ENCODE measurements at regions not wholly inside any gene's neighbourhood (a gene's known extent, or its start where the extent isn't known, plus 50 kb on each side); places are given as distances from the start of the nearest gene placed in this dataset.
"Not testable (repeated sequence)": the region's sequence is repeated elsewhere in the genome, so short reads cannot be mapped to it uniquely, and the experiment has no call there.

DNA sequence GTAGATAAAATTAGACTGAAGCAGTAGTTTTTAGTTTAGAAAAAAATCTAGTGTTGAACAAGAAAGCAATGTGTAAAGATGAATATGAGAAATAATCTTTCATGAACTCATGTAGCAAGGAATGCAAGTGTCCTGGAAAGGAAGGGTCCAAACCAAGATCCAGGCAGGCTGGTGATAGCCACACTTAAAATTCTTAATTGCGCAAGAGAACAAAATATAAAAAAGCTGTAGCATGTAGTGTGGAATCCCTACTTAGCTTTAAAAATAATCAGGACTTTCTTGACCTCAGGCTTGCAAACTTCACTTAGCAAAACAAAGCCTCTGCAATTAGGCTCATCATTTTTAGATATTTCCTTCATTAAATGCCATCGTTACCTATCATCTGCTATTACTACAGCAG lies 2186.1 kb upstream of the RAG2 start:
- TF ChIP-seq, protein P1, sequence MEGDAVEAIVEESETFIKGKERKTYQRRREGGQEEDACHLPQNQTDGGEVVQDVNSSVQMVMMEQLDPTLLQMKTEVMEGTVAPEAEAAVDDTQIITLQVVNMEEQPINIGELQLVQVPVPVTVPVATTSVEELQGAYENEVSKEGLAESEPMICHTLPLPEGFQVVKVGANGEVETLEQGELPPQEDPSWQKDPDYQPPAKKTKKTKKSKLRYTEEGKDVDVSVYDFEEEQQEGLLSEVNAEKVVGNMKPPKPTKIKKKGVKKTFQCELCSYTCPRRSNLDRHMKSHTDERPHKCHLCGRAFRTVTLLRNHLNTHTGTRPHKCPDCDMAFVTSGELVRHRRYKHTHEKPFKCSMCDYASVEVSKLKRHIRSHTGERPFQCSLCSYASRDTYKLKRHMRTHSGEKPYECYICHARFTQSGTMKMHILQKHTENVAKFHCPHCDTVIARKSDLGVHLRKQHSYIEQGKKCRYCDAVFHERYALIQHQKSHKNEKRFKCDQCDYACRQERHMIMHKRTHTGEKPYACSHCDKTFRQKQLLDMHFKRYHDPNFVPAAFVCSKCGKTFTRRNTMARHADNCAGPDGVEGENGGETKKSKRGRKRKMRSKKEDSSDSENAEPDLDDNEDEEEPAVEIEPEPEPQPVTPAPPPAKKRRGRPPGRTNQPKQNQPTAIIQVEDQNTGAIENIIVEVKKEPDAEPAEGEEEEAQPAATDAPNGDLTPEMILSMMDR (IDR thresholded peaks at IDR 0.05): no peak
- Histone ChIP-seq H3K4me3 (no peak overlapping the region), H3K27ac (no peak overlapping the region)
- DNase-seq (ENCODE audit: low spot score): no peak

DNA sequence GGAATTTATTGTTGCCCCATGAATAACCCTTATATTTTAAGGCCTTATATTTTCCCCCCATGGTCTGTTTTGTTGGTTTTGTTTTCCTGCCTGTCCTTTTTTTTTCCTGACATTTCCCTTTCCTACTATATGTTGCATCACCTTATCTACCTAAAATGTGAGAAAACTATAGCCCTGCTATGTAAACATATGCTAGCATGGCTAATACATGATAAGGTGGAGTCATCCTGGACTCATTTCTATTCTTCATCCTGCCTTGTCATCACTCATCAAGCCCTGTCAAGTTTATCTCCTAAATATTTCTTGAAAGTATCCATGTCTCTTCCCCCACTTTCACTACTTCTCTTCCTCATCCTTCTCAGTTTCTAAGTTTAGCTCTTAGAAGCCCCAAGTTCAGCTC lies 2168.8 kb upstream of the RAG2 start:
- Histone ChIP-seq H3K27ac (no peak overlapping the region), H3K4me3 (no peak overlapping the region)
- no peak for DNase-seq (ENCODE audit: low spot score)
- TF ChIP-seq, protein P1 (IDR thresholded peaks at IDR 0.05): no peak

DNA sequence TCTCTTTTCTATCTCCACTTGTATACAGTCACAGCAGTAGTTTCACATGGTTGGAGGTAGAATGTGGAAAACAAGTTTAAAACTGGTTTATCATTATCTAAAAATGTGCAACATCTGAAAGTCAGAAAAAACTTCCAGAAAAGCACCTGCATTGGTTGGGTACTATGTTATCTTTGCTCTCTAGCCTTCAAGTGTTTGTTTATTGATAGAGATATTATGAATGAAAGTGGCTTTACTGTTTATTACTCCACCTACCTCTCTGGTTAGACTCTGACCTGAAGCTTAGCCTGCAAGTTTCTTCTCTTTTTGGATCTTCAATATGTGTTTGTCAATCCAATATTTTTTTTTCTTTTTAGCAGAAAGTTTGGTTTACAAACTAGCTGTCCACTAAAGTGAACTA lies 2161.4 kb upstream of the RAG2 start:
- no peak for DNase-seq (ENCODE audit: low spot score)
- H3K4me3 ChIP-seq: no peak overlapping the region
- TF ChIP-seq, protein P1 (IDR thresholded peaks at IDR 0.05): no peak
- H3K27ac ChIP-seq: no peak overlapping the region

DNA sequence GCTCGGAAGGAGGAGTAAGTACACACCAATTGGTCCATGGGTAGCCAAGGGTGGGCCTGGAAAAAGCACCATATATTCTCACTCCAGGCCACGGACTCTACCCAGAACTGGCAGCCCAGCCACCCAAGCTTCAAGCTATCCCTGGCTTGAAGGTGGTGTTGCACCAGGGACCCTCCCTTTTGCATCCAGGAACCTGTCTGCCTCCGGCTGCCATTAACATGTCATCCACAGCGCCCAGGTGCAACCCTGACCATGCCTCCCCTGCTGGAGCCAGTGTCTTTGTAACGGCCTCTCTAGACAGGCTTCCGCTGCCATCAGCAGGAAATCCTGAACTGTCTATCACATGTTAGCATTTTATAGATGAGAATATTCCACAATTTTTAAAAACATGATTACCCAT lies 2158.5 kb upstream of the RAG2 start:
- Histone ChIP-seq H3K27ac (no peak overlapping the region), H3K4me3 (no peak overlapping the region)
- TF ChIP-seq, protein P1 (IDR thresholded peaks at IDR 0.05): no peak
- no peak for DNase-seq (ENCODE audit: low spot score)

DNA sequence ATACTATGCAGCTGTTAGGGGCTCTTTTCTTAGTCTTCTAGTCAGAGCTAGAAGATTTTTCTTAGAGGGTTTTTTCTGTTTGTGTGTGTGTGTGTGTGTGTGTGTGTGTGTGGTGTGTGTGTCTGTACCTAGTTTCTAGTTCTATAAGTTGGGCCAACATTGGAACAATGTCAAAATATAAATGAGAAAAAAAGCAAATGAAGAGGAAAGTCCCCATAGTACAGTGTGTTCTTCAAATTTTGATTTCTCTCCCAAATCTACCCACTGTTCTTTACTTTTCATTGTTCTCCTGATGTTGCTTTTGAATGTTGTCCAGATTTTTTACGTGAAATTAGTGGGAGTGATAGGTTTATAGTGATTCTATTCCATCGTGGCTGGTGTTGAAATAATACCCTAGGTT lies 2153.4 kb upstream of the RAG2 start:
- no peak for DNase-seq (ENCODE audit: low spot score)
- no peak overlapping the region for H3K4me3 ChIP-seq
- H3K27ac ChIP-seq: no peak overlapping the region
- TF ChIP-seq, protein P1 (IDR thresholded peaks at IDR 0.05): no peak

DNA sequence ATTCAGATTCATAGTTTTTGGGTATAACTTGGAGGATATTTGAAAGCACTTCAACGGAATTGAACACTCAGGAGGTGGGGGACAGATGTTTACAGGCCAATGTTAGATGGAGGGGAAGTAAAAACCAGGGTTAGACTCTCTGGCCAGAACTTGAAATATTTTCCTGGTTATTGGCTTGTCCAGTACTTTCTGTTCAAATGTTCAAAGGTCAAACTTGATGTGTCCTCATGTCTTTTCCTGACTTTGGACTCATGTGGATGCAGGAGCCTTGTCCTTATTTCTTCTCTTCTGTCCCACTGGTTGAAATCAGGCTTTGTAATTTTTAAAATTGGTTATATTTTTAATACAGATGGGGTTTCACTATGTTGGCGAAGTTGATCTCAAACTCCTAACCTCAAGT lies 2148.5 kb upstream of the RAG2 start:
- DNase-seq (ENCODE audit: low spot score); H3K4me3 ChIP-seq; H3K27ac ChIP-seq: not testable (repeated sequence)

DNA sequence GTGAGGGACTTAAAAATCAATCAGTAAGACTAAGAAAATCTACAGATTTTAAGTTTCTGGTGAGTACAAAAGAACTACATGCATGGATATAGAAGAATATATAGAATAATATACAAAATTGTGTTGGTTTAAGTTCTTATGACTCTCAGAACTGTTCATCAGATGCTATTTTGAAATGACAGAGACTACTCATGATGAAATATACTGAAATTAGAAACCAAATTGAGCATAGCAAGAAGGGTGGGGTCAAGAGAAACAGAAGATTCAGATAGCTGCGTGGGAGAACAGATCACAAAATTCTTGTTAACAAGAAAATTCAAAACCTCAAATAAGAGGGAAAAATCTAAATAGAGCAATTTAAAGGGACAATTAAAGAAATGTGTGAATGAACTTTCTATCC lies 2125.3 kb upstream of the RAG2 start:
- Histone ChIP-seq H3K27ac (no peak overlapping the region), H3K4me3 (no peak overlapping the region)
- DNase-seq (ENCODE audit: low spot score): no peak
- TF ChIP-seq, protein P1 (IDR thresholded peaks at IDR 0.05): no peak

Measured in coronary artery (tissue), 2 donors.